K562 (cell line): ENCODE measurements at regions not wholly inside any gene's neighbourhood (a gene's known extent, or its start where the extent isn't known, plus 50 kb on each side); places are given as distances from the start of the nearest gene placed in this dataset.

ENCODE experiments used
- CBX8 ChIP-seq: fragments of 200-600 bp; sonication (generic); IDR thresholded peaks from 2 replicates; pipeline ENCODE4 v1.6.1; 2012; ENCODE audit warnings: borderline replicate concordance, mixed run types, low read depth, mild to moderate bottlenecking, moderate library complexity, mixed read lengths, low read length, control low read depth, inconsistent platforms; ENCODE audit not compliant: poor library complexity, severe bottlenecking; ENCODE audit errors: extremely low read depth
- CHD2 ChIP-seq: IDR thresholded peaks from 2 replicates; pipeline ENCODE4 v1.6.1; 2011; ENCODE audit warnings: low read depth, low read length
- CTCF ChIP-seq, 3 experiments: IDR thresholded peaks in 2 of 3; conservative IDR thresholded peaks in 1 of 3; 2 replicates each; pipeline ENCODE4 v1.5.1; 2011 to 2012; ENCODE audit warnings: low read length in 3 of 3, mild to moderate bottlenecking in 3 of 3, control low read depth in 2 of 3, improper control_type of control experiment in 1 of 3, inconsistent platforms in 1 of 3, low read depth in 1 of 3, mixed read lengths in 1 of 3, moderate library complexity in 1 of 3; ENCODE audit not compliant: insufficient read depth in 2 of 3
- ELF1 ChIP-seq: fragments of 200-800 bp; sonication (Bioruptor generic); IDR thresholded peaks from 2 replicates; pipeline ENCODE4 v1.6.1; 2016; ENCODE audit warnings: missing genetic modification characterization, missing compliant biosample characterization
- SMC3 ChIP-seq: conservative IDR thresholded peaks from 2 replicates; pipeline ENCODE4 v1.6.1; 2011; ENCODE audit warnings: low read depth, low read length, improper control_type of control experiment; ENCODE audit not compliant: insufficient read depth
- SRF ChIP-seq, 2 experiments: fragments of 250-450, 450-650 bp in 1 of 2; sonication (Bioruptor Pico) in 1 of 2; sonication (generic) in 1 of 2; formaldehyde crosslinking; IDR thresholded peaks; 2 replicates each; pipeline versions ENCODE4 v1.5.0 to v1.5.1; 2020 to 2022; ENCODE audit warnings: mild to moderate bottlenecking in 1 of 2, missing genetic modification reagents in 1 of 2
- TBP ChIP-seq: optimal IDR thresholded peaks from 2 replicates; pipeline ENCODE3; 2011; ENCODE audit warnings: low read depth, low read length, improper control_type of control experiment
- U2AF1 ChIP-seq: fragments of 200-400 bp; formaldehyde crosslinking; optimal IDR thresholded peaks from 2 replicates; pipeline ENCODE3; 2017; ENCODE audit warnings: mild to moderate bottlenecking, low read depth, low read length, moderate library complexity
- VEZF1 ChIP-seq: fragments of 200-800 bp; sonication (Bioruptor generic); IDR thresholded peaks from 2 replicates; pipeline ENCODE4 v1.6.1; 2017; ENCODE audit warnings: missing genetic modification characterization, missing compliant biosample characterization
- ZBTB5 ChIP-seq: fragments of 450-650 bp; IDR thresholded peaks from 2 replicates; pipeline ENCODE4 v1.6.1; 2017; ENCODE audit warnings: antibody characterized with exemption
- ZNF140 ChIP-seq: fragments of 250-450 bp; sonication (Bioruptor Pico); IDR thresholded peaks from 2 replicates; pipeline ENCODE4 v1.8.0; 2021; ENCODE audit warnings: moderate library complexity, mild to moderate bottlenecking, inconsistent platforms

GRCh38 chr18:67385455-67385854 is 131.1 kb downstream of the DSEL start:
- no peak for TF ChIP-seq ZNF140
- no peak for TF ChIP-seq CTCF (IDR thresholded peaks at IDR 0.05 in 2 of 3, conservative IDR thresholded peaks at IDR 0.05 in 1 of 3; ENCODE audit: insufficient read depth in 2 of 3, low read depth in 1 of 3, low read length in 3 of 3)
- no peak for TF ChIP-seq VEZF1 (CRISPR knock-in tag)
- no peak for TF ChIP-seq ZBTB5
- TF ChIP-seq CHD2: no peak
- TF ChIP-seq SRF (CRISPR knock-in tag; IDR thresholded peaks at IDR 0.05): no peak
- TF ChIP-seq TBP: no peak
- no peak for TF ChIP-seq U2AF1
- TF ChIP-seq ELF1 (tag): no peak
- TF ChIP-seq CBX8: no peak
- no peak for TF ChIP-seq SMC3
